Peyer's patch (tissue), 4 donors: ENCODE measurements at regions not wholly inside any gene's neighbourhood (a gene's known extent, or its start where the extent isn't known, plus 50 kb on each side); places are given as distances from the start of the nearest gene placed in this dataset.

Experiments used
- POLR2A ChIP-seq, 2 donors: fragments of 450-650 bp; IDR thresholded peaks; one replicate each; pipeline ENCODE4 v1.5.1; 2017; ENCODE audit warnings: antibody characterized with exemption in 2 of 2, mild to moderate bottlenecking in 2 of 2, moderate library complexity in 2 of 2
- TF ChIP-seq, protein P1 (sequence below), 6 experiments: fragments of 450-650 bp in 4 of 6; fragments of 200-600 bp in 2 of 6; sonication (generic) in 1 of 6; IDR thresholded peaks; one replicate each; pipeline ENCODE4 v1.5.1; 2017 to 2019; ENCODE audit warnings: antibody characterized with exemption in 6 of 6, mild to moderate bottlenecking in 3 of 6, moderate library complexity in 1 of 6

DNA sequence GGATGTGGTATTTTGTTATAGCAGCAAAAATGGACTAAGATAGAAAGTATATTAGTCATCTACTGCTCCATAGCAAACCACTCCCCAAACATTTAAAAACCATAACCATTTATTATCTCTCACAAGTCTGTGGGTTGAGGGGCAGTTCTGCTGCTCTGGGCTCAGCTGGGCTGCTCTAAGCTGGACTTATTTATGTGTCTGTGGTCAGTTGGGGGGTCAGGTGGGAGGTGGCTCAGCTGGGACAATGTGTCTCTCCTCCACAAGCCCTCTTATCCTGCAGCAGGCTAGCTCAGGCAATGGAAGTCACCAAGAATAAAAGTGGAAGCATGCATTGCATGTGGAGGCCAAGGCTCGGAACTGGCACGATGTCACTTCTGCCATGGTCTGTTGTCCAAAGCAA, 226.1 kb upstream of the N4BP1 start:
- TF ChIP-seq POLR2A (IDR thresholded peaks at IDR 0.05), result no peak
- TF ChIP-seq, protein P1, sequence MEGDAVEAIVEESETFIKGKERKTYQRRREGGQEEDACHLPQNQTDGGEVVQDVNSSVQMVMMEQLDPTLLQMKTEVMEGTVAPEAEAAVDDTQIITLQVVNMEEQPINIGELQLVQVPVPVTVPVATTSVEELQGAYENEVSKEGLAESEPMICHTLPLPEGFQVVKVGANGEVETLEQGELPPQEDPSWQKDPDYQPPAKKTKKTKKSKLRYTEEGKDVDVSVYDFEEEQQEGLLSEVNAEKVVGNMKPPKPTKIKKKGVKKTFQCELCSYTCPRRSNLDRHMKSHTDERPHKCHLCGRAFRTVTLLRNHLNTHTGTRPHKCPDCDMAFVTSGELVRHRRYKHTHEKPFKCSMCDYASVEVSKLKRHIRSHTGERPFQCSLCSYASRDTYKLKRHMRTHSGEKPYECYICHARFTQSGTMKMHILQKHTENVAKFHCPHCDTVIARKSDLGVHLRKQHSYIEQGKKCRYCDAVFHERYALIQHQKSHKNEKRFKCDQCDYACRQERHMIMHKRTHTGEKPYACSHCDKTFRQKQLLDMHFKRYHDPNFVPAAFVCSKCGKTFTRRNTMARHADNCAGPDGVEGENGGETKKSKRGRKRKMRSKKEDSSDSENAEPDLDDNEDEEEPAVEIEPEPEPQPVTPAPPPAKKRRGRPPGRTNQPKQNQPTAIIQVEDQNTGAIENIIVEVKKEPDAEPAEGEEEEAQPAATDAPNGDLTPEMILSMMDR (IDR thresholded peaks at IDR 0.05), result no peak
